ENCODE measurements at regions not wholly inside any gene's neighbourhood (a gene's known extent, or its start where the extent isn't known, plus 50 kb on each side); places are given as distances from the start of the nearest gene placed in this dataset.

DNA sequence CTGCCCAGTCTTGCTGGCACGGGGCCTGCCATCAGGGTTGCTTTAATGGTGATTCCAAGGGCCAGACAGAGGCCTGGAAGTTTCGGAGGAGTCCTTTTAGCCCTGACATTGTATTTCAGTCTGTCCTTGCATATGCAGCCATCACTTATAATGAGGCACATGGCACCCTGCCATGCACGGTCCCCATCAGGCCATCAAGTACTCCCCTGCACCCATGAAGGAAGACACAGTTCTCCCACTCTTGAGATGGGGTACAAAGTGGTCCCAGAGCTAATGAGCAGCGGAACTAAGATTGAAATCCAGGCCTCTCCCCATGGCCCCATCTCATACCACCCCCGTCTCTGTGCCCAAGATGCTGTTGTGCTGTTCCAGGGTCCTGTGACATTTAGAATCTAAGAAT, 596.6 kb downstream of the PTPRU start:
- no peak overlapping the region for H3K4me2 ChIP-seq (ENCODE audit: low read length)
- no peaks in the 10 kb centered on the region for H4K20me1 ChIP-seq (ENCODE audit: insufficient read depth, low read length)
- FAIRE-seq (no peak), DNase-seq (ENCODE audit: low read depth) (no peak)
- no peaks in the 10 kb centered on the region for H3K27me3 ChIP-seq (ENCODE audit: insufficient read depth, low read length)
- no peaks in the 10 kb centered on the region for H3K4me1 ChIP-seq (ENCODE audit: insufficient read depth, low read length)
- no peak overlapping the region for H3K4me3 ChIP-seq (ENCODE audit: insufficient read depth, low read depth, low read length)
- no peaks in the 10 kb centered on the region for H3K9me3 Mint-ChIP-seq (ENCODE audit: unreplicated experiment)
- no peaks in the 10 kb centered on the region for H3K9me3 ChIP-seq (ENCODE audit: insufficient read depth, low read depth, low read length)
- no peak overlapping the region for H3K9ac ChIP-seq (ENCODE audit: low read length)
- no peaks in the 10 kb centered on the region for H3K36me3 ChIP-seq (ENCODE audit: insufficient read depth, low read length)
- no peak overlapping the region for H3K27ac ChIP-seq (ENCODE audit: low read depth, low read length)
- TF ChIP-seq EZH2 (IDR thresholded peaks at IDR 0.05; ENCODE audit: insufficient read depth, low read length) (no peak), CTCF (IDR thresholded peaks at IDR 0.05; ENCODE audit: insufficient read depth, low read depth, low read length) (no peak)
- no peak overlapping the region for H3K27ac Mint-ChIP-seq (ENCODE audit: unreplicated experiment)
- H3K36me3 Mint-ChIP-seq (ENCODE audit: low read depth, unreplicated experiment) = no peaks in the 10 kb centered on the region
- H2AFZ ChIP-seq (ENCODE audit: low read depth, low read length) = no peak overlapping the region
- H3K79me2 ChIP-seq (ENCODE audit: insufficient read depth, low read length) = no peaks in the 10 kb centered on the region
- H3K4me3 Mint-ChIP-seq (ENCODE audit: unreplicated experiment) = no peak overlapping the region
- no peaks in the 10 kb centered on the region for H3K4me1 Mint-ChIP-seq (ENCODE audit: low read depth, unreplicated experiment)
- peaks cover 45% of the 10 kb centered on the region for H3K27me3 Mint-ChIP-seq (ENCODE audit: low read depth, unreplicated experiment)

DNA sequence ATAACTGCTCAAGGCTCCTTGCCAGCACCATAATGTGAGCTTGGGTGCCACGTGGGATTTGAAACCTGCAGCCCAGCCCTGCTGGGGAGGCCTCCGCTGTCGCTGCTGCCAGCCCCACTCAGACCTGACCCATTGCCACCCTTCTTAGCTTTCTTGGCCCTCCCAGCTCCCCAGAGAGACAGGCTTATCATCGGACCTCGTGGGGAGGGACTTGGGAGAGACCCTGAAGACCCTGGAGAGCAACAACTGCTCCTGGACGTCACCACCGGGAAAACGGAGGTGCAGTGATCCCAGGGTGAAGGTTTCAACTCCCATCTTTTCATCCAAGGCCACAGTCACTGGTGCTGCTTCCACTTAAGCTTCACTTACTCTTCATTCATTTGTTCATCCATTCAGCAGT, 596.1 kb downstream of the PTPRU start:
- H3K4me1 Mint-ChIP-seq (ENCODE audit: low read depth, unreplicated experiment) = no peaks in the 10 kb centered on the region
- no peaks in the 10 kb centered on the region for H3K4me1 ChIP-seq (ENCODE audit: insufficient read depth, low read length)
- TF ChIP-seq EZH2 (IDR thresholded peaks at IDR 0.05; ENCODE audit: insufficient read depth, low read length) (no peak), CTCF (IDR thresholded peaks at IDR 0.05; ENCODE audit: insufficient read depth, low read depth, low read length) (no peak)
- FAIRE-seq (no peak), DNase-seq (ENCODE audit: low read depth) (no peak)
- H3K27ac ChIP-seq (ENCODE audit: low read depth, low read length) = no peak overlapping the region
- H3K27ac Mint-ChIP-seq (ENCODE audit: unreplicated experiment) = no peak overlapping the region
- H3K4me3 Mint-ChIP-seq (ENCODE audit: unreplicated experiment) = no peak overlapping the region
- peaks cover 45% of the 10 kb centered on the region for H3K27me3 Mint-ChIP-seq (ENCODE audit: low read depth, unreplicated experiment)
- no peaks in the 10 kb centered on the region for H4K20me1 ChIP-seq (ENCODE audit: insufficient read depth, low read length)
- no peaks in the 10 kb centered on the region for H3K79me2 ChIP-seq (ENCODE audit: insufficient read depth, low read length)
- no peaks in the 10 kb centered on the region for H3K27me3 ChIP-seq (ENCODE audit: insufficient read depth, low read length)
- H3K4me3 ChIP-seq (ENCODE audit: insufficient read depth, low read depth, low read length) = no peak overlapping the region
- no peak overlapping the region for H3K9ac ChIP-seq (ENCODE audit: low read length)
- H3K9me3 ChIP-seq (ENCODE audit: insufficient read depth, low read depth, low read length) = no peaks in the 10 kb centered on the region
- no peaks in the 10 kb centered on the region for H3K36me3 ChIP-seq (ENCODE audit: insufficient read depth, low read length)
- no peaks in the 10 kb centered on the region for H3K9me3 Mint-ChIP-seq (ENCODE audit: unreplicated experiment)
- no peak overlapping the region for H3K4me2 ChIP-seq (ENCODE audit: low read length)
- H3K36me3 Mint-ChIP-seq (ENCODE audit: low read depth, unreplicated experiment) = no peaks in the 10 kb centered on the region
- H2AFZ ChIP-seq (ENCODE audit: low read depth, low read length) = no peak overlapping the region

DNA sequence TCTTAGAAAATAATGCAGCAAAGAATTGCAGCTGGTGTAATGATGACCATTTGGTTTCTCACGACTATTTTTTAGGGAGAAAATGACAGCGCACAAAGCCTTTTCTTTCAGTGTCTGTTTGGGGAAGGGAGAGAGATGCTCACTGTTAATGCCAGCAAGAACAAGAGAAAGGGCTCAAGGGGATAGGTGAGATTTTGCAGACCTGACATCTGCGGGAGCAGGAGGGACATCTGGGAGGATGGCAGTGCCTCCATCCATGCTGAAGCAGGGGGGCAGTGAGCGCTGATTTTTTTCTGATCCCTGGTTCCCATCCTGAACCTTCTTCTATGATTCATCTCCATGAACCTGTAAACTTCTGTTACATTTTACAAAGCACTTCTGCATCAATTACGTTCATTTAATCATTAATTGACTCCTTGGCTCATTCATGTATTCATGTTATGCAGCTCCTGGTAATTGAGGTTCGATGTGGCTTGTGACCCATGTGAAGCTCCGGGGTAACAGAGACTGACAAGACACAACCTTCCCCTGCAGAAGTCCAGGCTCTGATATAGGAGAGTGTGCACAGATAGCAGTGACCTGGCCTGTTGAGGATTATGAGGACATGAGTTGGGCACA, 595.3 kb downstream of the PTPRU start:
- Histone ChIP-seq H3K79me2 (ENCODE audit: insufficient read depth, low read length) (no peaks in the 10 kb centered on the region), H3K4me2 (ENCODE audit: low read length) (no peak overlapping the region), H3K36me3 (ENCODE audit: insufficient read depth, low read length) (no peaks in the 10 kb centered on the region), H2AFZ (ENCODE audit: low read depth, low read length) (no peak overlapping the region), H3K27ac (ENCODE audit: low read depth, low read length) (no peak overlapping the region), H3K27me3 (ENCODE audit: insufficient read depth, low read length) (no peaks in the 10 kb centered on the region), H4K20me1 (ENCODE audit: insufficient read depth, low read length) (no peaks in the 10 kb centered on the region), H3K4me1 (ENCODE audit: insufficient read depth, low read length) (no peaks in the 10 kb centered on the region), H3K9ac (ENCODE audit: low read length) (no peak overlapping the region), H3K4me3 (ENCODE audit: insufficient read depth, low read depth, low read length) (no peak overlapping the region), H3K9me3 (ENCODE audit: insufficient read depth, low read depth, low read length) (no peaks in the 10 kb centered on the region)
- FAIRE-seq (no peak), DNase-seq (ENCODE audit: low read depth) (no peak)
- no peaks in the 10 kb centered on the region for H3K4me1 Mint-ChIP-seq (ENCODE audit: low read depth, unreplicated experiment)
- no peak overlapping the region for H3K27ac Mint-ChIP-seq (ENCODE audit: unreplicated experiment)
- no peaks in the 10 kb centered on the region for H3K36me3 Mint-ChIP-seq (ENCODE audit: low read depth, unreplicated experiment)
- no peaks in the 10 kb centered on the region for H3K9me3 Mint-ChIP-seq (ENCODE audit: unreplicated experiment)
- peaks cover 53% of the 10 kb centered on the region for H3K27me3 Mint-ChIP-seq (ENCODE audit: low read depth, unreplicated experiment)
- H3K4me3 Mint-ChIP-seq (ENCODE audit: unreplicated experiment) = no peak overlapping the region
- TF ChIP-seq CTCF (IDR thresholded peaks at IDR 0.05; ENCODE audit: insufficient read depth, low read depth, low read length) (no peak), EZH2 (IDR thresholded peaks at IDR 0.05; ENCODE audit: insufficient read depth, low read length) (no peak)
